CD1c-positive myeloid dendritic cell (primary cell): ENCODE measurements at regions not wholly inside any gene's neighbourhood (a gene's known extent, or its start where the extent isn't known, plus 50 kb on each side); places are given as distances from the start of the nearest gene placed in this dataset.

Experiments used
- DNase-seq: peaks from one replicate; pipeline ENCODE4 v3.0.0-alpha.2; 2016; ENCODE audit errors: extremely low spot score

DNA sequence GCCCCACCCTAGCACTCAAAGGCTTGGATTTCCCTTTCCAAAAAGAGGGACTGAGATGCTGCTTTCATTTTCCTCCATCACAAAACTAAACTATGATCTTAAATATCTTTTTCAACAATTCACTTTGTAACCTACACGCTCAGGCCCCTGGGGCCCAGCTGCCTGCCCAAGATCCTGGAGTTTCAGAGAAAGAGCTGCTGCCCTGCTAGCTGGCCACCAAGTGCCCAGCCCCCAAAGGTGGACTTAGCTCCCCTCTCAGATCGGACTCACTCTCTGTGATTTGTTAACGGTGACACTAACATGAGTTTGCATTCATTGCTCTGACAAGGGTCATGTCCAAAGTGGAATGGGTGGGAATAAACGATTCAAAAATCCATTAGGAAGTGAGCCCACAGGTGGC is 119.6 kb upstream of the SMAD3 start:
- no peak for DNase-seq

- DNase-seq = peak; percentile 87
These were observed 118.7 kb upstream of the SMAD3 start for GRCh38 chr15:66946578-66947164.

GRCh38 chr15:66947471-66947870 is 117.9 kb upstream of the SMAD3 start:
- no peak for DNase-seq

- DNase-seq = no peak
These were observed 117.1 kb upstream of the SMAD3 start for GRCh38 chr15:66948294-66948693.

GRCh38 chr15:66950114-66950513 is 115.3 kb upstream of the SMAD3 start:
- no peak for DNase-seq

DNA sequence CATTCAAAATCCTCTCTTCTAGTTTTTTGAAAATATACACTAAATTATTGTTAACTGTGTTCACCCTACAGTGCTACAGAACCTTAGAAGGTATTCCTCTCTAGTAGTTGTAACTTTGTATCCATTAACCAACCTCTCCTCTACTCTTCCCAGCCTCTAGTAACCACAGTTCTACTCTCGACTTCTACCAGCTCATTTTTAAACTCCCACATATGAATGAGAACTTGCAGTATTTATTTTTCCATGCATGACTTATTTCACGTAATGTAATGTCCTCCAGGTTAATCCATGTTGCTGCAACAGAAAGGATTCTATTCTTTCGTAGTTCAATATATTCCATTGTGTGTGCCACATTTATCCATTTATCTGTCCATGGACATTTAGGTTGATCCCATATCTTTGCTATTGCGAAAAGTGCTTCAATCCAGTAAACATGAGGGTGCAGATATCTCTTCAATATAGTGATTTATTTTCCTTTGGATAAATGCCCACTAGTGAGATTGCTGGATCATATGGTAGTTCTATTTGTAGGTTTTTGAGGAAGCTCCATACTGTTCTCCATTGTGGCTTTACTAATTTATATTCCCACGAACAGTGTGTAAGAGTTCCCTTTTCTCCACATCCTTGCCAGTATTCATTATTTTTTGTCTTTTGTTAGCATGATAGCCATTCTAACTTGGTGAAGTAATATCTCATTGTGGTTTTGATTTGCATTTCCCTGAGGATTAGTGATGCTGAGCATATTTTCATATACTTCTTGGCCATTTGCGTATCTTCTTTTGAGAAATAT is 113.7 kb upstream of the SMAD3 start:
- peak; percentile 76 for DNase-seq

DNA sequence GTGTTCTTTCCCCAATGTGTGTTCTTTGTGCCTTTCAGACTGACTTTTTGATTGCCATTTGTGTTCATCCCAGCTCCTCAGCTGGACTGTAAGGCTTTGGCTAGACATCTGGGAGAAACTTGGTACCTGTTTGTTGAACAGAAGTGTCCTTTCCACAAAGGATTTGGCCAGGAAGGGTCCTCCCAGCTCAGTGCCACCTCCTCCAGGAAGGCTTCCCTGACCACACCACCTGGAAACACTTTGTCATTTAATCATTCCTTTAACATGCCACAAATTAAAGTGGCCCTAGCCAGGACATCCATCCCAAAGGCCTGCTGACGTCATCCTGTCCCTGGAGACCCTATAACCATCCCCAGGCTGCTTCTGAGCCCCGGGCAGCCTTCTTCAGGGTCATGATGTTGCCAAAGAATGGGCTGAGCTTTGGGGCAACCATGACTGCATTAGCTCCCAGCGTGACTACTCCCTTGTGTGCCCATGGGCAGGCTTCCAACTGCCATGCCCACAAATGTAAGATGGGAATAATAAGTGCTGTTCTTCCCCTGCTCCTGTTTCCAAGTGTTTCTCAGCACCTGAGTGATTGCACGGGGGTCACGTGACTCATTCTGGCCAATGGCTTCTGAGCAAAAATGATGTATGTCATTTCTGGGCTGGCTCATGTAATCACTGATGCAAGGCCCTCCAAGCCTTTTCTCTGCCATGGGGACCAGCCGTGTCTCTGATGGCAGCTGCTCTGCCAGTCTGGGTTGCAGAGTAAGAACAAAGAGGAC is 112.5 kb upstream of the SMAD3 start:
- no peak for DNase-seq

DNA sequence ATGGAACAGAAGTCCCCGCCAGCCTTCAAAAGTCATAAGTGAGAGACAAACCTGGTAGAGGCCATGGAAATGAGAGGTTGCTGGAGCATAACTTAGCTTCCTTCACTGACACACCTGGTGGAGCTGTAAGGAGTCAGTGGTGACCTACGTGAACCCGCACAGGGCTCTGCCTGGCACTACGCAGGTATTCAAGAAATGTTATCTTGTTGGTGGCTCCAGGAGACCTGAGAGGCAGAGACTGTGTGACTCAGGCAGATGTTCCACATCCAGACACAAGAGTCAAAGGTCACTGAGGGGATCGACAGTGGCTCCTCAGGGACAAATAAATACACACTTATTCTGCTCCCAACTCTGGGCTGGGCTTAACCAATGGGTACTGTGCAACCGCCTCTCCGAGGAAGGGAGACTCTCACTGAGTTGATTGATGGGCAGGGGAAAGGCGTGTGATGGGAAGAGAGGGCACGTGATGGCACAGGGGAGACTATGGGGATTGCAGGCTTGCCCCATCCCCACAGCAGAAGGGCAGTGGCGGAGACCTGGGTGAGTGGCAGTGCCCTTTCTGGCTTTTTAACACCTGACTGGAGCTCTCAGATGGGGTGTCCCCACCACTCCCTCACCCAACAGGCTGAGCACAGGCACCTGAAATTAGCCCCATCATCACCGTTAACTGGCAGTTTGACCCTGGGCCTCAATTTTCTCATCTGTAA is 111.7 kb upstream of the SMAD3 start:
- no peak for DNase-seq

DNA sequence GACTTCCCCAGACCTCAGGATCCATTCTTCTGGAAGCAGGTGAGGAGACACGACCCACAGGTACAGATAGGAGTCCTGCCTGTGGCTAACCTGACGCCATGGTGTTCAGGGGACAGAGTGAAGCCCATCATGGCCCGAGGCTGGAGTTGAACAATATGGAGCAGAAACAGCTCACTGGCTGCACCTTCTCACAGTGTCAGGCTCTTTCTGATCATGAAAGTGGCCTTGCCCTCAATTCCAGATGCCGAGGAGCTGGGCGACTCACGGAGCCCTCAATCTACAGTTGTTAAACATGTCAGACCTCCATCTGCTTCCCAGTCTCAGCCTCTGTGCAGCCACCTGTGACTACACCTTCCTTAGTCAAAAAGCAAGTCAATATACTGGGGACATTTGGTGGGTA is 110.8 kb upstream of the SMAD3 start:
- no peak for DNase-seq

GRCh38 chr15:66955001-66955516 is 110.3 kb upstream of the SMAD3 start:
- DNase-seq = no peak

DNA sequence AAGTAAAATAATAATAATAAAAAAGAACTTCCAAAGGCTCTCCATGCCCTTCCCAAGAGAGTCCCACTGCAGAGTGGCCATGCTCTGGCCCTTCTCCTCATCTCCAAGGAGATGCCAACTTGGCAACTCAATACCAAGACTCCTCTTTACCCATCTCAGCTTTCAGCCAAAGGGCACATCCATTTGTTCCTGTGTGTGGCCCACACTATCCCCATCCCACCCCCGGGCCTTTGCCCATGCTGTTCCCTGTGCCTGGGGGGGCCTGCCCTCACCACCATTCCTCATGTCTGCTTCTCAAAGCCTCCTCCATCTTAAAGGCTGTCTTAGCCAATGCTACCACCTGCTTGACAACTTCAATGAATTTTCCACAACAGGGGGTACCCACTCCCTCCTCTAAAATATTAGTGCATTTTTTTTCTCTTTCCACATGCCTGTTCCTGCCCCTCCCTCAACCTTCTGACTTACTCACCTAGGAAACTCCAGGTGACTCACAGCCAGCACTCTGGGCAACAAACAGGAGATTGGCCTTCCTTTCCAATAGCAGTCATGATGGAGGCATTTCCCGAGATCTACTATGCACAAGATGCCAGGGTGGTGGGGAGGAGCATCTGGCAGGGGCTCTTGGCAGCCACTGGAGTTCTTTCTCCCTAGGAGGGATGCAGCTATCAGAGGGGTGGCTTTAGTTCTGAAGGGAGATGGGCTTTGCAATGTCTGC is 109.4 kb upstream of the SMAD3 start:
- no peak for DNase-seq

DNA sequence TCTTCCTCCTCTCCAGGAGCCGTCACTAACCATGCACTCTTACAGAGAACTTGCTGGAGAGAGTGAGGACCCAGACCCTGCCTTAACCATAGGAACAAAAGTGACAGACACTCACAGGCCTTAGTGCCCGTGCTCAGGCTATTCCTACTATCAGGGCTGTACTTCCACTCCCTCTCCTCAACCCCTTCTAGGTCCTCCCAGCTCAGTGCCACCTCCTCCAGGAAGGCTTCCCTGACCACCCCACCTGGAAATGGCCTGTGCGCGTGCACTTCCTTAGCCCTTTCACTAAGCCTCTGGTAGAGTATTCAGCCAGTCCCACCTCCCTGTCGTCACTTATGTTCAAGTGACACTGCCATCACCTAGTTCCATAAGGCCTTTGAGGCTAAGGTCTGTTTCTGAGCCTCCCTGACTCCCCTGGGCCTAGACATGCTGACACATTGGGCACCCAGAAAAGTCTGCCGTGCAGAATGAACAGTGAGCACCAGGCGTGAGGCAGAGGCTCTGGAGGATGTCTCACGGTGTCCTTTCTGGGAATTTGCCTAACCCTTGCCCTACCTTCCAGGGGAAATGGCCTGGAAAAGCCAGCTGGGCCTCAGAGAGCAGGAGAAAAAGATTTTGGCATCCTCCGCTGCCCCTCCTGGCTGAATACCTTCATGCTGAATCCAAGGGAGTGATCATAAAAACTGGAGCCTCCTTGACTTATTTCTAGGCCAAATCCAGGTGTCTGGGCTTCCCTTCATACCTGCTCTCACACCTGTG is 108.6 kb upstream of the SMAD3 start:
- DNase-seq = no peak

- DNase-seq = no peak
These were observed 108.0 kb upstream of the SMAD3 start for GRCh38 chr15:66957431-66957720.

DNA sequence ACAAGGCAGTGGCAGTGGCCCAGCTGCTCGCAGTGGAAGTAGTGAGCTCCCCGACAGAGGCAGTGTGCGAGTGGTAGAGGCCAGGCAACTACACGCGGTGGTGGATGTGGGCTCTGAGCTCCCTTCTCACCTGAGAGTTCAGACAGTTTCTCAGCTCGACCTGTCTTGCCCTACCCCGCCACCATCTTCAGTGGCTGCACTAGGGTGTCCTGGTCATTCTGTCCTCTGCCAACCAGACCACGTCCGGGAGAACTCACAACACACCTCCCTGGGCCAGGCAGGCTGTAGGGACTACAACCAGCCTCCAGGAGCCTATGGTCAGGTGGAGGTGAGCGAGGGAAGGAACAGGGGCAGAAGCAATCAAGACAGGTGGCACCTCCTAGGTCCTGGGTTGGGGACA is 106.3 kb upstream of the SMAD3 start:
- DNase-seq = no peak

GRCh38 chr15:66959875-66960274 is 105.5 kb upstream of the SMAD3 start:
- no peak for DNase-seq

GRCh38 chr15:66960519-66960918 is 104.9 kb upstream of the SMAD3 start:
- DNase-seq = no peak

DNA sequence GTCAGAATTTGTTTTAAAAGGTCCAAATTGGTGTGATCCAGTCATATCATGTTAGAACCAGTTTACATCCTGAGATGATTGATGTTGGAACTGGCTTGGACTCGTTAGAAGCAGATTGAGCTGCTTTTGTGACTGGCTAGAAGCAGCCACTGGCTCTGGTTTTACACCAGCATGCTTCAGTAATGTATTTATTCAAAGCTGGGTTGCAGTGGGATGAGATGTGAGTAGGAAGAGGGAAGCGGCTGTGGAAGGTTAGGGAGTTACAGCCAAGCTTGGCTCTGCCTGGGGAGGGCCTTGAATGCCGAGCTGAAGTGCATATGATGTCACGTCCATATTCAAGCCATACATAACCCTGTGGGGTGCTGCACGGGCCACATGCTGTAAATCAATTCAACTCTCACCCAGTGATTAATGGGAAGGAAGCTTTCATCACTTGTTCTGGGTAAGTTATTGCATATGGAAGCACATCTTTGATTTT is 104.0 kb upstream of the SMAD3 start:
- DNase-seq = peak; percentile 68

GRCh38 chr15:66961901-66962300 is 103.5 kb upstream of the SMAD3 start:
- no peak for DNase-seq

- no peak for DNase-seq
These were observed 102.9 kb upstream of the SMAD3 start for GRCh38 chr15:66962522-66962921.

DNA sequence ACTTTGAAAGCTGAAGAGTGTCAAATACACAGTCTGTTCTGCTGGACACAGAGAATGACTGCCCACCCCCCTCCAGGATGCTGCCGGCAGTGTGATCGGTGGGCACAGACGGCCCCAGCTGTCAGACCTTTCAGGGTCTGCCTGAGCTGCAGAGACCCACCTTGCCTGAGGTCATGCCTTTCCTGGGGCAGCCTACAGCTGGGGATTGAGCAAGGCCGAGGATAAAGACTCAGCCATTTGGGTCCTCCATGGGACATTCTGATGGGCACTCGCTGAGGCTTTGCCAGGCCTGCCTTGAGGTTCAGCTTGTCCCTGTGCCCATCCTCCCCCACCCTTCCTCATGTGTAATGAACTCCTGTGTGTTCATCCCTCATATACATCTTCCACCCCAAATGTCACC is 102.3 kb upstream of the SMAD3 start:
- DNase-seq = no peak

GRCh38 chr15:66963710-66964109 is 101.7 kb upstream of the SMAD3 start:
- peak; percentile 84 for DNase-seq
